ENCODE measurements at regions not wholly inside any gene's neighbourhood (a gene's known extent, or its start where the extent isn't known, plus 50 kb on each side); places are given as distances from the start of the nearest gene placed in this dataset.

DNA sequence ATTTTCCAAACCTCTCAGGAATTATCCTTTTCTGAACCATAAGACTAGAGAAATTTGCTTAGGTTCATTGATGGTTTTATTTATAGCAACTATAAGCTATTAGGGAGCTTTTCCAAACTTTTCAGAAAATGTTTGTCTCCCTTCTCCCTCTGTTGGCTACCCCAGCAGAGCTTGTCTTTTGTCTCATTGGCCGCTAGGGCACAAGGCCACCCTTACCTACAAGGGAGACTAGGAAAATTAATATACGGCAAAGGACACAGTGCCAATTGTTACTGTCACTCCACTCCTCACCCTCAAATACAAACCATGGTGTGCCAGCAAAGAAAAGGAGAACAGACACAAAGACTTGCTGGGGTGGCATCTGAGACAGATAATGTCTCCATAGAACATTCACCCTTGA lies 471.4 kb downstream of the XPNPEP1 start:
- TF ChIP-seq, protein P1, sequence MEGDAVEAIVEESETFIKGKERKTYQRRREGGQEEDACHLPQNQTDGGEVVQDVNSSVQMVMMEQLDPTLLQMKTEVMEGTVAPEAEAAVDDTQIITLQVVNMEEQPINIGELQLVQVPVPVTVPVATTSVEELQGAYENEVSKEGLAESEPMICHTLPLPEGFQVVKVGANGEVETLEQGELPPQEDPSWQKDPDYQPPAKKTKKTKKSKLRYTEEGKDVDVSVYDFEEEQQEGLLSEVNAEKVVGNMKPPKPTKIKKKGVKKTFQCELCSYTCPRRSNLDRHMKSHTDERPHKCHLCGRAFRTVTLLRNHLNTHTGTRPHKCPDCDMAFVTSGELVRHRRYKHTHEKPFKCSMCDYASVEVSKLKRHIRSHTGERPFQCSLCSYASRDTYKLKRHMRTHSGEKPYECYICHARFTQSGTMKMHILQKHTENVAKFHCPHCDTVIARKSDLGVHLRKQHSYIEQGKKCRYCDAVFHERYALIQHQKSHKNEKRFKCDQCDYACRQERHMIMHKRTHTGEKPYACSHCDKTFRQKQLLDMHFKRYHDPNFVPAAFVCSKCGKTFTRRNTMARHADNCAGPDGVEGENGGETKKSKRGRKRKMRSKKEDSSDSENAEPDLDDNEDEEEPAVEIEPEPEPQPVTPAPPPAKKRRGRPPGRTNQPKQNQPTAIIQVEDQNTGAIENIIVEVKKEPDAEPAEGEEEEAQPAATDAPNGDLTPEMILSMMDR (IDR thresholded peaks at IDR 0.05), result no peak
- no peak for TF ChIP-seq POLR2A (IDR thresholded peaks at IDR 0.05)

Measured in uterus (tissue), 2 donors.